HG02943 (cell line): ENCODE measurements at regions not wholly inside any gene's neighbourhood (a gene's known extent, or its start where the extent isn't known, plus 50 kb on each side); places are given as distances from the start of the nearest gene placed in this dataset.

Experiments
- ATAC-seq: cut with Tn5 transposase; IDR thresholded peaks from one replicate; pipeline ENCODE4 v1.9.1; 2021; ENCODE audit warnings: mild to moderate bottlenecking, low read depth, moderate library complexity; ENCODE audit not compliant: unreplicated experiment

DNA sequence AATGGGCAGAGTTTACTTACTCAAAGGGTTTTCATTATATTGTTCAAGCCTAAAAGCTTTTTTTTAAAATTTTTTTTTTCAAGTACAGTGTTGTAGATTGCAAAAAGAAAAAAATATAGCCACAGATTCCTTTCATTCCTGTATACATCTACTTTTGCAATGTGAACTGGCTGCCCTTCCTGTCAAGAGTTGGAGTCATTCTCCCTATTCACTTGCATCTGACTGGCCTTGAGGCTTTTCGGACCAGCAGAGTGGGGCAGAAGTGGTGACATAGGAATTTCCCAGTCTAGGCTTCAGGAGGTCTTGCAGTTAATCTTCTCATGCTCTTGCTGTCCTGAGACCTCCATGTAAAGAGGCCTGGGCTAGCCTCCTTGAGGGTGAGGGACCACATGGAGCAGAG is 218.3 kb upstream of the CFAP20DC start:
- no peak for ATAC-seq

GRCh38 chr3:59267021-59267420 is 217.2 kb upstream of the CFAP20DC start:
- no peak for ATAC-seq

DNA sequence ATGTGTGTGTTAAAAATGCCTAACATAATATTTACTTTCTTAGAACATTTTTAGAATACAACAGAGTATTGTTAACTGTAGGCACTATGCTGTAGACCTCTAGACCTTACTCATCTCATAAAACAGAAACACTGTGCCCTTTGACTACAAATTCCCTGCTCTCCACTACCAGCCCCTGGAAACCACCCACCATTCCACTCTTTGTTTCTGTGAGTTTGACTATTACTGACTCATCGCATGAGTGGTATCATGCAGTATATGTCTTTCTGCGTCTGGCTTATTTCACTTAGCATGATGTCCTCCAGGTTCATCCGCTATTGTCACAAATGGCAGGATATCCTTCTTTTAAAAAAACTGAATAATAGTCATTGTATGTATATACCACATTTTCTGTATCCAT is 216.7 kb upstream of the CFAP20DC start:
- no peak for ATAC-seq

DNA sequence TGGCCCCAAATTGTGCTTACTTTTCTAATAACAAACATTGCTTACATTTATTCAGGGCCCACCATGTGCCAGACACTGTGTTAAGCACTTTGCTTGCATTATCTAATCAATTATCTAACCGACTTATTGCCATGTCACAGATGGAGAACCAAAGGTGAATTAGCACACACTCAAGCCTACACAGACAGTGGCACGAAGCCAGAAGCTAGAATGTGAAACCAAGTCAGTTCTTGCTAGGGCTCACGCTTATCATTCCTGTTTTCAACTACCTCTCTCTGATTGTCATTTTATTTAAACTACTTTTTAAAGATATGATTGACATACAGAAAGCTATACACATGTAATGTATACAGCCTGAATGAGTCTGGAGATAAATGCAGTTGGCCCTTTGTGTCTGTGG is 215.7 kb upstream of the CFAP20DC start:
- ATAC-seq = no peak

GRCh38 chr3:59264366-59264765 is 214.5 kb upstream of the CFAP20DC start:
- no peak for ATAC-seq

- no peak for ATAC-seq
These were observed 213.3 kb upstream of the CFAP20DC start for GRCh38 chr3:59263152-59263551.

DNA sequence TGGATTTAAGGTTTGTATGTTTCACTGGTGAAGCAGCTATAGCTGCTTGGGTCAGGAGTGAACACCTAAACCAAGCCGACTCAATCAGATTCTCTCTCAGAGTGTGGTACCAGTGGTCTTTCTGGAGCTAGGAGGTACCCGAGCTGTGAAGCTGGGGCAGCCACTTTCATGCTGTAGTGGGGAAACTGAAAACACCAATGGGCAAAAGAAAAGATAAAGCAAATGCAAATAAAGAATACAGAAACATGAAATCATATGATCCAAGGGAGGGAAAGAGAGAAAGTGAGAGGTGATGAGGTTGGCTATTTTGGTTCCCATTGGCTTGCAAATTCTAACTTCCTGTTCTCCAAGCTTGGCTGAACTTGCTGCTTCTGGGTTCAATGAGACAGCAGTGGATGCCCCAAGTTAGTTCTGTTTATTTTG is 212.3 kb upstream of the CFAP20DC start:
- peak; percentile 86 for ATAC-seq

DNA sequence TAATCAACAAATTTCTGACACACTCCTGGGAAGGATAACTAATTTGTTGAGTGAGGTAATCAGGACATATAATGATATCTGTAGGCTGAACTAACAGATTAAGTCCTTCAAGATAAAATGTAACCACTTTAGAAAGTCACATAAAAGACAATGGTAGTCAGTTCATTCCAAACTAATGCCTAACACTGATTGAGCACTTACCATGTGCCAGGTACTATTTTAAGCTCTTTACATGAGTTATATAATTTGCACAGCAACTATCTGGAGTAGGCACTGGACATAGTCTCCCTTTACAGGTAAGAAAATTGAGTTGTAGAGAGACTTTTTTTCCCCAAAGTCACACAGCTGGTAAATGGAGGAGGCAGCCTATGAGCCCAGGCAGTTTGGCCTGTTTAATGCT is 211.2 kb upstream of the CFAP20DC start:
- ATAC-seq = no peak

DNA sequence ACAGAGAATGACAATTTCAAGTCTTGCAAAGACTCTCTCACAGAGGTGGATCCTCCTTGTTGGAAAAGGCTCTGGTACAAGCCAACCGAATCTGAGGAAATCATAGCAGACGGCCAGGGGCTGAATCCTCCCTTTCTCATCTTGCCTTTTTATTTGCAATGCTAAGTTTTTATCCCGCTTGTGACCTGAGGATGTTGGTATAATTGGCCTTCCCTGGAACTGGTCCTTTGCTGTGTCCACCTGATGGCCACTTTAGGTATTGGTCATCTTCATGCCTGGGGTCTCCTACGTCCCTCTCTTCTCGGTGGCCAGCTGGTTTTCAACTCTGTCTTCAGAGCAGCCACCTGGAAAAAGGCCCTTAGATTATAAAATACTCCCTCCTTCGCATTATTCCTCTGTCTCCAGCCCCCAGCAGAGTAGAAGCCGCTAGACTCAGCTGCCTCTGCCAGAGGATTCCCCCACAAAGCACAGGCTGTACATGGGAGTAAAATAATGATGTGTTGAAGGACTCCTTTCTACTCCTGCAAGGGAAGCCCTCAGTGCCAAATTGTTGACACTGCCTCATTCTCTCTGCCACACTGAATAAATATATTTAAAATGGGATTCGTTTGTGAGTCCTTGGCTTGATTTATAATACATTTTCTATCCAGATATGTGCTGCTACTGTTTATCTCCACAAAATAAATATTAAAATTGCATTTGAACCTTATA is 208.9 kb upstream of the CFAP20DC start:
- ATAC-seq = no peak

GRCh38 chr3:59257506-59257905 is 207.7 kb upstream of the CFAP20DC start:
- no peak for ATAC-seq

DNA sequence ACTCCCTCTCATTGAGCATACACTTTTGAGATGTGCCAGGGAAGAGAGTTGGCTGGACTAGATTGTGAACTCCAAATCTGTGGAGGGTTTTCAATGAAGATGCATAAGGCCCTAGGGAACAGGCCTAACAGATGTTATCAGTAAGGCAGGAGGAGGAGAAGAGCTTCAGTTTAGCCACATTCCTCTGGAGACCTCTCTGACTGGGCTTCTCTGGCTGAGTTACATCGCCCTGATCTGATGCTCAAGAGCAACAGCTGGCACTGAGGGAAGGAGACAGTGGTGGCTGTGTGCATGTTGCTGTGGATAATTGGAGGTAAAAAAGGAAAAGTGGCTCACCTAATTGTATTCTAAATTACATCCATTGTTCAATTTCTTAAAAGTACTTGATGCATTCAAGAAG is 206.4 kb upstream of the CFAP20DC start:
- ATAC-seq = no peak

DNA sequence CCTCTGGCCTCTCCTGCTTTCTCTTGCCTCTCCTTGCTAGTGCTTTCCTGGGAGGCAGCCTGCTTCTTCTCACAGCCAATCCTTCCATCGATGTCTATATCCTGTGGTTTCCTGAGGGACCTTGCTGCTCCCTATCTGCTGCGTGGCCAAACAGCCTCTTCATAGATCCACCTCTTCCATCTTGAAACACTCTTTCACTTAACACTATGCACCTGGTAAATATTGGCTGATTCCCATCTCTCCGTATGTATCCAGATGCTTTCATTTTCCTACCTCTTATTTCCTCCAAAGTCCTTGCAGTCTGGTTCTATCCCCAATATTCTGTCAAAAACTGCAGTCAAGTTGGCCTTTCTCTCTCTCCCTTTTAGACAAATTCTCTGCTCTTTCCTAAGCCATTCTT is 205.2 kb upstream of the CFAP20DC start:
- ATAC-seq = no peak

DNA sequence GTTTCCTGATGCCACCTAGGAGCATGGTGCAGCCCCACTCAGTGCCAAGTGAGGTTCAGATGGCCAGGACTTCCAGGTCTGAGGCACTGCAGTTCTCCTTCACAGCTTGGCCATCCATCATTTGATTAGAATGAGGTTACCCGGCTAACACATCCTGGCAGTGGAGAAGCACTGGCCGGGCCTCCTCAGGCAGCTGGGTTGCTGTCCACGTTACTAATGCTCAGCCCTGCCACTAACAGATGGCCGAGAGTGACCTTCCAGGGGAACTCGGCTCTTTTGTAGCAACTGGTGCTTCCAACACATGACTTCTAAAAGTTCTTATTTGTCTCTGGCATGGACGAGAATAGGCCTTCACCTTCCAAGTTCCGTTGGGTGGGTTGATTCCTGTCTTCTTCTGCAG is 204.6 kb upstream of the CFAP20DC start:
- ATAC-seq = no peak

DNA sequence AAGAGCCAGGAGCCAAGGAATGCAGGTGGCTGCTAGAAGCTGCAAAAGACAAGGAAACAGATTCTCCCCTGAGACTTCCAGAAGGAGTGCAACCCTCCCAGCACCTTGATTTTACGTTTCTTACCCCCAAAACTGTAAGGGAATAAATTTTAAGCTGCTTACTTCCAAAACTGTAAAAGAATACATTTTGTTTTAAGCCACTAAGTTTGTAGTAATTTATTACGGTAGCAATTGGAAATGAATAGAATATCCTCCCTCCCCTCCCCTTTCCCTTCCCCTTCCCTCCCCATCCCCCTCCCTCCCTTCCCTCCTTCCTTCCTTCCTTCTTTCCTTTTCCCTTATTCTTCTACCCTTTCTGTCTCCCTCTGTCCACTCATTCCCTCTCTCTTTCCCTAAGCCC is 203.7 kb upstream of the CFAP20DC start:
- no peak for ATAC-seq

GRCh38 chr3:59251869-59252268 is 202.0 kb upstream of the CFAP20DC start:
- ATAC-seq = no peak

DNA sequence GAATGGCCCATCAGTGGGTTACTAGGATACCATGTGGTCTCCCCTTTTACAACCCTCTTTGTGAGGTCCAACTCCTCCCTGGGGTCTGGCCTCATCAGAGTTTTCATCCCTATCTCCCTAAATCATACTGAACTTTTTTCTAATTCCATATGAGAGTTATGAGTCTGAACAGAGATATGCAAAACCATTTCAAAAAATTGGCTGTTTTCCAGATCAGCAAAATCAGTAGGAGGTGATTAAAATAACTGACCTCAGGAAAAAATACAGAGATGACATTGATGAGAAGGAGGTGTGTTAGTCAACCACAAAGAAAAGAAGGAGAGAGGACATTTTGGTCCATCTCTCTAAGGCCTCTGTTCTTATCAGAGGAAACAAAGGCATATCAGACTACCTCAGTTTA is 200.8 kb upstream of the CFAP20DC start:
- ATAC-seq = no peak

DNA sequence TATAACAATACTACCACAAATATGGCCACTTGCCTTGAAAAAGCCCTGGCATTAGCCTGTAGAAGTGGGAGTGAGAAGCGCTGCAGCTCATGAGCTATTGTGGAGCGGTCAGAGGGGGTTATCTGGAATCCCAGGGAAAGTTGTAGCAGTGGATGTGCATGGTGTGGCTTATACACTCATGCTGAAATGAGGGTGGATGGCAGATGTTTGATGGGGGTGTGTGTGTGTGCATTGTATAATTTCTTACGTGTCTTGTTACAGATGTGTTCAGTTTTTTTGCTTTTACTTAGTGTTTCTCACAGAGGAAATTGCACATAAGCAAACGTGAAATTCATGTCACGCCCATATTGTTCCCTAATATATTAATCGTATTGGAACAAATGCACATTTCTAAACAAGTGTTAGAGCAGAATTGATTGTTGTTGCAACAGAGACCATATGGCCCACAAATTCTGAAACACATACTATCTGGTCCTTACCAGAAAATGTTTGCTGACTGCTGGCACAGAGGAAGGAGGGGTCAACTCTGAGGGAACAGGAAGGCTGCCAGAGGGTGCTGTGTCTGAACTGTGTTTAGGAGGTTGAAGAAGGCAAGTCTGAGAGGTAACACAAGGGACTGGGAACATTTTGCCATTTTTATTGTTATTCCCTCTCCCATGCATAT is 200.0 kb upstream of the CFAP20DC start:
- ATAC-seq = no peak

- ATAC-seq = no peak
These were observed 199.2 kb upstream of the CFAP20DC start for GRCh38 chr3:59249004-59249403.

DNA sequence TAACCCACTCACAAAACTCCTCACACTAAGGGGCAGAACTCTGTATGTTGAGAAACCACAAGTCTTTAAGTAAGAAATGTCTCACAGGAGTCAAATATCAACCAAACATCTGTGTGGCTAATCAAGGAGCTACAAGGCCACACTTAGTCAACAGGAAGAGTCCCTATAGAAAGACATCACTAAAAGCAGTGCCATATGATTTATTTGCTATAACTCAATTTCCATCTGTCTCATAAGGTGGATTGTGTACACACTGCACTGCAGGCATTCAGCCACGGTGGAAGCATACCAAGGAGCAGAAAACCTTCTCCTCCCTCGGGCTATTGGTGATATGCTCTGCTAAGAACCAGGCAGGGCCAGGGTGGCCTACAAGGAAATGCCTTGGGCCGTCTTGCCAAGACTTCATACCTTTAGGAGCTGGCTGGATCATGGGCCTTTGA is 197.6 kb upstream of the CFAP20DC start:
- ATAC-seq = no peak

DNA sequence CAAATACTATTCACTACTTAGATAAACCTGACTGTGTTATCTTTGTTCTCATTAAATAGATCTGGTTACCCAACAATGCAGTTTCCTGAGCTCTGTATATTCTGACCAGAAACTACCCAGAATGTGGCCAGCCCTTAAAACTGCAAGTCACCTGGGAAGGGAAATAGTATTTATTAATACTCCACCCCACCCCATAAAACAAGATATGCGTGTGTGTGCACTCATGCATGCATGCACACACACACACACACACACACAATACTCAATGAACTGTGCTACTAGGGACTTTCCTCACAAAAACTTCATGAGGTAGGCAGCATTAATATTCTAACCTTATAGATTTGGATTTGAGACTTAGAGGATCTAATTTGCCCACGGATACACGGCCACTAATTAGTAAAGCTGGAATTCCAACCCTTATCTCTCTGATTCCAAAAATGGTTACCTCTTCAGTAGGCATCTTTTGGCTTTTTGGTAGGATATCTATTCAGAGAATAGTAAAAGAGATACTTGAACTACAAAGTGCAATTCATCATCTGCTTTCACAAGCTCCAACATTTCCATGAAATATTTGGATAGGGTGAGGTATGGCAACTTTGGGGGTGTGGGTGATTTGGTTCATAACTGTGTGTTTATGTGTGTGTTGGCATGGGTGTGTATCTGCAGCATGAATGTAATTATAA is 197.0 kb upstream of the CFAP20DC start:
- no peak for ATAC-seq

DNA sequence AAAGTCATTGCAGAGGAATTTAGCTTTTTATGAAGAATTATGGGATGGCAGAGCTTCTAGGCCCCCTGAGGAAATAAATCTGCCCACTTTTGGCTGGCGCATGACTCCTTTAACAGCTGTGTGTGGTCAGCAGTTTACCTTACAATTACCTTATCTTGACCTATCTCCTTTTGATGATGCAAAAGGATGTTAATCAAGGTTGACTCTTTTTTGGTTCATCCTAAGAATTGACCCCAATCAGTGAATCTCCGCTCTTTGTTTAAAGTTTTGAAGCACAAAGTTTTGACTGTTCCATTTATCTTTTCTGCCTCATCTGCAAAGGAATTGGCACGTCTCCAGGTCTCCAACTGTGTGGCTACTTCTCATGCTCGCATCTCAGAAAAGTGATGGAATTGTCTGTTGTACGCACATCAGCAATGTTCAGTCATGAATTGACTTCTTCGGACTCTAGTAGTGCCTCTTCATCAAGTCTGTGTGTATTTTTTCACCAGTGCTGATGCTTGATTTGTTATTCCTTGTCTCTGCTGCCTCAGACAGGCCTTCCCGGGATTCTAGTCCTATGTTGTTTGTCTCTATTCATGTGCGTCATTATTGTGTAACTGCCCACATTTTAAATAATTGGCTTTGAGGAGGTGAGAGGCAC is 196.2 kb upstream of the CFAP20DC start:
- ATAC-seq = no peak
